ENCODE measurements at regions not wholly inside any gene's neighbourhood (a gene's known extent, or its start where the extent isn't known, plus 50 kb on each side); places are given as distances from the start of the nearest gene placed in this dataset.

DNA sequence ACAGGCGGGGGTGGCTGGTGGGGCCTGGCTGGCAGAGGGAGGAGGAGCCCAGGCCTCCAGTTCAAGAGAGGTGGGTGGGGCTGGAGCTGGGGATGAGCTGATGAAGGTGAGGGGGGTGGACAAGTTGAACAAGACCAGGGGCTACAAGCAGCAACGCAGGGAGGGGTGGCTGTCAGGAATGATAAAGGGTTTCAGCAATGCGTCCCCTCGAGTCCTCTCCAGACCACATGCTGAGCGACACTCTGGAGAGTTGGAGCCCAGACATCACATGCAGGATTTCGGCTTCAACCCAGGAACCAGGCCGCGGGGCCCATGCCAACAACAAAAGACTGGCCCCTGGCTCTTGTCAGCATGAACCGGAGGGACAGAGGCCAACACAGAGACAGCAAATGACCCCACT is 480.3 kb downstream of the BRD1 start:
- TF ChIP-seq, protein P1, sequence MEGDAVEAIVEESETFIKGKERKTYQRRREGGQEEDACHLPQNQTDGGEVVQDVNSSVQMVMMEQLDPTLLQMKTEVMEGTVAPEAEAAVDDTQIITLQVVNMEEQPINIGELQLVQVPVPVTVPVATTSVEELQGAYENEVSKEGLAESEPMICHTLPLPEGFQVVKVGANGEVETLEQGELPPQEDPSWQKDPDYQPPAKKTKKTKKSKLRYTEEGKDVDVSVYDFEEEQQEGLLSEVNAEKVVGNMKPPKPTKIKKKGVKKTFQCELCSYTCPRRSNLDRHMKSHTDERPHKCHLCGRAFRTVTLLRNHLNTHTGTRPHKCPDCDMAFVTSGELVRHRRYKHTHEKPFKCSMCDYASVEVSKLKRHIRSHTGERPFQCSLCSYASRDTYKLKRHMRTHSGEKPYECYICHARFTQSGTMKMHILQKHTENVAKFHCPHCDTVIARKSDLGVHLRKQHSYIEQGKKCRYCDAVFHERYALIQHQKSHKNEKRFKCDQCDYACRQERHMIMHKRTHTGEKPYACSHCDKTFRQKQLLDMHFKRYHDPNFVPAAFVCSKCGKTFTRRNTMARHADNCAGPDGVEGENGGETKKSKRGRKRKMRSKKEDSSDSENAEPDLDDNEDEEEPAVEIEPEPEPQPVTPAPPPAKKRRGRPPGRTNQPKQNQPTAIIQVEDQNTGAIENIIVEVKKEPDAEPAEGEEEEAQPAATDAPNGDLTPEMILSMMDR (IDR thresholded peaks at IDR 0.05; ENCODE audit: low read length): no peak
- no peak for TF ChIP-seq EZH2 (optimal IDR thresholded peaks at IDR 0.05; ENCODE audit: low read depth, low read length)

Data from MM.1S (cell line).